RWPE2 (cell line): ENCODE measurements at regions not wholly inside any gene's neighbourhood (a gene's known extent, or its start where the extent isn't known, plus 50 kb on each side); places are given as distances from the start of the nearest gene placed in this dataset.

Source experiments
- ATAC-seq: fragments of 200-7000 bp; cut with Tn5 transposase; 3 replicates; pipeline ENCODE4 v1.9.1; 2021; ENCODE audit warnings: low read depth
- DNase-seq: peaks from one replicate; pipeline ENCODE4 v3.0.0-alpha.2; 2020; ENCODE audit warnings: low spot score
- H3K27ac ChIP-seq: fragments of 450-650 bp; 2 replicates; pipeline ENCODE4 v1.5.1; 2017; ENCODE audit warnings: mild to moderate bottlenecking; ENCODE audit not compliant: poor library complexity, severe bottlenecking
- H3K27me3 ChIP-seq: fragments of 250-450 bp; sonication (Bioruptor Pico); 2 replicates; pipeline ENCODE4 v1.5.1; 2021; ENCODE audit warnings: mild to moderate bottlenecking, moderate library complexity; ENCODE audit not compliant: insufficient read depth, poor library complexity, severe bottlenecking
- H3K36me3 ChIP-seq: fragments of 250-450 bp; sonication (Bioruptor Pico); 2 replicates; pipeline ENCODE4 v1.5.1; 2020; ENCODE audit warnings: low read depth, mild to moderate bottlenecking, moderate library complexity
- H3K4me1 ChIP-seq: fragments of 250-450 bp; sonication (Bioruptor Pico); 2 replicates; pipeline ENCODE4 v1.5.1; 2021; ENCODE audit warnings: mild to moderate bottlenecking, moderate library complexity; ENCODE audit not compliant: insufficient read depth, poor library complexity, severe bottlenecking
- H3K4me3 ChIP-seq: fragments of 250-450 bp; sonication (Bioruptor Pico); 2 replicates; pipeline ENCODE4 v1.5.1; 2021; ENCODE audit warnings: mild to moderate bottlenecking, moderate library complexity; ENCODE audit not compliant: severe bottlenecking
- H3K9me3 ChIP-seq: fragments of 250-450 bp; sonication (Bioruptor Pico); 2 replicates; pipeline ENCODE4 v1.5.1; 2021; ENCODE audit warnings: mild to moderate bottlenecking, moderate library complexity; ENCODE audit not compliant: severe bottlenecking
- CTCF ChIP-seq: fragments of 450-650 bp; IDR thresholded peaks from one replicate; pipeline ENCODE4 v1.5.1; 2017; ENCODE audit warnings: mild to moderate bottlenecking, moderate library complexity; ENCODE audit not compliant: poor library complexity, severe bottlenecking

GRCh38 chr1:22344851-22345560 lies 106.6 kb upstream of the ZBTB40 start:
- peaks cover 16% of the 10 kb centered on the region for H3K27me3 ChIP-seq
- no peaks in the 10 kb centered on the region for H3K36me3 ChIP-seq
- DNase-seq, result no peak
- H3K9me3 ChIP-seq, result no peaks in the 10 kb centered on the region
- no peak overlapping the region for H3K27ac ChIP-seq
- ATAC-seq, result no peak
- H3K4me3 ChIP-seq, result no peak overlapping the region
- H3K4me1 ChIP-seq, result no peaks in the 10 kb centered on the region
- no peak for TF ChIP-seq CTCF

- Histone ChIP-seq H3K9me3 (no peaks in the 10 kb centered on the region), H3K36me3 (no peaks in the 10 kb centered on the region), H3K27ac (no peak overlapping the region), H3K4me3 (no peak overlapping the region), H3K27me3 (peaks cover 33% of the 10 kb centered on the region), H3K4me1 (no peaks in the 10 kb centered on the region)
- TF ChIP-seq CTCF, result no peak
- ATAC-seq, result no peak
- no peak for DNase-seq
Measured at GRCh38 chr1:22347854-22348760, 103.5 kb upstream of the ZBTB40 start.

GRCh38 chr1:22349362-22350043 lies 102.1 kb upstream of the ZBTB40 start:
- no peak for TF ChIP-seq CTCF
- no peak for DNase-seq
- no peaks in the 10 kb centered on the region for H3K4me1 ChIP-seq
- H3K36me3 ChIP-seq, result no peaks in the 10 kb centered on the region
- no peak overlapping the region for H3K4me3 ChIP-seq
- H3K27me3 ChIP-seq, result peaks cover 33% of the 10 kb centered on the region
- no peak for ATAC-seq
- no peaks in the 10 kb centered on the region for H3K9me3 ChIP-seq
- H3K27ac ChIP-seq, result no peak overlapping the region

- Histone ChIP-seq H3K27me3 (peaks cover 33% of the 10 kb centered on the region), H3K9me3 (no peaks in the 10 kb centered on the region), H3K4me1 (no peaks in the 10 kb centered on the region), H3K4me3 (no peak overlapping the region), H3K36me3 (no peaks in the 10 kb centered on the region), H3K27ac (no peak overlapping the region)
- DNase-seq, result no peak
- no peak for TF ChIP-seq CTCF
- no peak for ATAC-seq
Measured at GRCh38 chr1:22350171-22350923, 101.3 kb upstream of the ZBTB40 start.
